ENCODE measurements at regions not wholly inside any gene's neighbourhood (a gene's known extent, or its start where the extent isn't known, plus 50 kb on each side); places are given as distances from the start of the nearest gene placed in this dataset.

DNA sequence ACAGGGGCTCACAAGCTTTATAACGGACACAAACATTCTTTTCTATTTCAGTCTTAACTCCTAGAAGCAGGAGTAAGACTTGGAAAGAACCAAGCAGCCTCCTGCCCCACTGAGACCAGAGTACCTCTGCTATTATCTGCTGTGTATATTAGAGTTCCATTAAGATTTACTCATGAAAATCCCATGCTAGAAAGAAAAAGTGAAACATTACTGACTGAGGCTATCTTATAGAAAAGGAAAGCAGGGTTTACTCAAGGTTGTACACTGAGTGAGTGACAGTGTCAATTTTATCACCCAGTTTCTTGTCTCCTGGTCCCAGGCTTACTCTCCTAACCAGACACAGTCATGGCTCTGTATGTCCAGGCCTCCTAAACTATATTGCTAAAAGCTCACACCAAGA, 97.9 kb upstream of the SOX2 start (continued):
- no peak for TF ChIP-seq POLR2AphosphoS5 (IDR thresholded peaks at IDR 0.05; ENCODE audit: low read depth)
- TF ChIP-seq NANOG (IDR thresholded peaks at IDR 0.05; ENCODE audit: borderline replicate concordance): no peak
- TF ChIP-seq, protein P1, sequence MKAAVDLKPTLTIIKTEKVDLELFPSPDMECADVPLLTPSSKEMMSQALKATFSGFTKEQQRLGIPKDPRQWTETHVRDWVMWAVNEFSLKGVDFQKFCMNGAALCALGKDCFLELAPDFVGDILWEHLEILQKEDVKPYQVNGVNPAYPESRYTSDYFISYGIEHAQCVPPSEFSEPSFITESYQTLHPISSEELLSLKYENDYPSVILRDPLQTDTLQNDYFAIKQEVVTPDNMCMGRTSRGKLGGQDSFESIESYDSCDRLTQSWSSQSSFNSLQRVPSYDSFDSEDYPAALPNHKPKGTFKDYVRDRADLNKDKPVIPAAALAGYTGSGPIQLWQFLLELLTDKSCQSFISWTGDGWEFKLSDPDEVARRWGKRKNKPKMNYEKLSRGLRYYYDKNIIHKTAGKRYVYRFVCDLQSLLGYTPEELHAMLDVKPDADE (IDR thresholded peaks at IDR 0.05): no peak

DNA sequence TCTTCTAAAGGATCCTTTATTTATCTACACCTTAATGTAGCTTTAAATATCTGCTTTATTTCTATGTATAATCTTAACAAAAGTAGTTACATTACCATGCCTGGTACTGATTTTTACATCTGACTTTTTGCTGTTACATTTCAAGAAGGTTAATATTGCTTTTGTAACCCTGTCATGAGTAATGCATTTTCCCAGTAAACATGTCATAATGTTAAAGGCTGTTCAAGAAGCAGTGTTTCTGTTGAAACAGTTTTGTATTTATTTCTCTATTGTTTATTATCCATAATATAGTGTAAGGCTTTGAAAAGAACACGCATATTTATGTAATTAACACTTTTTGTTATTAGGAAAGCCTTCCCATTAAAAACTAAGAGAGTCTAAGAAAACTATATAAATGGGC, 98.5 kb upstream of the SOX2 start:
- no peak overlapping the region for H3K4me3 ChIP-seq

DNA sequence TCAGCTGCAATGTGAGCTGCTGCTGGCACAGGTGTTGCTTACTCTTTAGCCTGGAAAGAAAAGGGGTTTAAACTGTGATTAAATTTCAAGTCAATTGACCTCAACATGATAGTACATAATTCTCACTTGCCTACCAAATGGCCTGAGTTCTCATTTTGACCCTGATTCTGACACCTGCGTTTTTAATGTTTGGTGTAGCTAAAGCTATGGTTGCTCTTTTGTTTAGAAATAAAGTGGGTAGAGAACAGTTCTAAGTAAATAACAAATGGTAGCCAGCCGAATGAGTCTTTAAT, 100.8 kb upstream of the SOX2 start:
- Mint-ChIP-seq H3K27me3 (ENCODE audit: insufficient read depth, low read depth, poor library complexity) (no peaks in the 10 kb centered on the region), H3K9me3 (no peaks in the 10 kb centered on the region), H3K4me1 (peaks cover 32% of the 10 kb centered on the region), H3K4me3 (no peak overlapping the region), H3K36me3 (ENCODE audit: low read depth) (no peaks in the 10 kb centered on the region), H3K27ac (peak overlapping the region; percentile 84)
- no peaks in the 10 kb centered on the region for H3K9me2 ChIP-seq (ENCODE audit: insufficient read depth)
- H2AFZ ChIP-seq: no peak overlapping the region
- H3K27me3 ChIP-seq (ENCODE audit: insufficient read depth): no peaks in the 10 kb centered on the region
- peak overlapping the region; percentile 72 for H3K27ac ChIP-seq (ENCODE audit: low read depth)
- ATAC-seq (peak; percentile 20; the same call in 2 of the 3 replicates), DNase-seq (ENCODE audit: low spot score) (no peak)
- peak overlapping the region; percentile 58 for H3K4me2 ChIP-seq
- H3F3A ChIP-seq (replicated peaks; ENCODE audit: low read depth): no peaks in the 10 kb centered on the region
- TF ChIP-seq ZNF114 (CRISPR knock-in tag; IDR thresholded peaks at IDR 0.05) (no peak), CREB1 (CRISPR knock-in tag; IDR thresholded peaks at IDR 0.05; ENCODE audit: low read depth) (no peak), JUNB (IDR thresholded peaks at IDR 0.05; ENCODE audit: unreplicated experiment) (no peak), STAT1 (IDR thresholded peaks at IDR 0.05; ENCODE audit: unreplicated experiment) (no peak)
- TF ChIP-seq, protein P1 (IDR thresholded peaks at IDR 0.05): no peak
- H3K4me1 ChIP-seq (ENCODE audit: insufficient read depth): peaks cover 40% of the 10 kb centered on the region
- no peak overlapping the region for H3K4me3 ChIP-seq
- H3K79me2 ChIP-seq (replicated peaks; ENCODE audit: insufficient read depth): no peaks in the 10 kb centered on the region
- no peaks in the 10 kb centered on the region for H3K36me3 ChIP-seq (ENCODE audit: insufficient read depth)
- H4K20me1 ChIP-seq (replicated peaks; ENCODE audit: insufficient read depth): no peaks in the 10 kb centered on the region

More for the DNA sequence above, 98.5 kb upstream of the SOX2 start:
- Histone ChIP-seq H3K36me3 (ENCODE audit: insufficient read depth) (no peaks in the 10 kb centered on the region), H3K9me2 (ENCODE audit: insufficient read depth) (no peaks in the 10 kb centered on the region), H3K27me3 (ENCODE audit: insufficient read depth) (no peaks in the 10 kb centered on the region), H3K27ac (ENCODE audit: low read depth) (no peak overlapping the region), H3K79me2 (replicated peaks; ENCODE audit: insufficient read depth) (no peaks in the 10 kb centered on the region), H3K4me2 (no peak overlapping the region), H3K4me1 (ENCODE audit: insufficient read depth) (peaks cover 40% of the 10 kb centered on the region), H3F3A (replicated peaks; ENCODE audit: low read depth) (no peaks in the 10 kb centered on the region), H4K20me1 (replicated peaks; ENCODE audit: insufficient read depth) (no peaks in the 10 kb centered on the region), H2AFZ (no peak overlapping the region)
- peaks cover 39% of the 10 kb centered on the region for H3K4me1 Mint-ChIP-seq
- H3K4me3 Mint-ChIP-seq: no peak overlapping the region
- TF ChIP-seq ZNF114 (CRISPR knock-in tag; IDR thresholded peaks at IDR 0.05) (no peak), STAT1 (IDR thresholded peaks at IDR 0.05; ENCODE audit: unreplicated experiment) (no peak), EZH2phosphoT487 (IDR thresholded peaks at IDR 0.05; ENCODE audit: unreplicated experiment) (no peak), ZNF331 (CRISPR knock-in tag; IDR thresholded peaks at IDR 0.05; ENCODE audit: low read depth) (no peak), NANOG (IDR thresholded peaks at IDR 0.05; ENCODE audit: borderline replicate concordance) (no peak), POLR2AphosphoS5 (IDR thresholded peaks at IDR 0.05; ENCODE audit: low read depth) (no peak)
- TF ChIP-seq, protein P1 (IDR thresholded peaks at IDR 0.05): no peak
- H3K27me3 Mint-ChIP-seq (ENCODE audit: insufficient read depth, low read depth, poor library complexity): no peaks in the 10 kb centered on the region
- H3K9me3 Mint-ChIP-seq: no peaks in the 10 kb centered on the region
- ATAC-seq (no peak), DNase-seq (ENCODE audit: low spot score) (no peak)
- H3K36me3 Mint-ChIP-seq (ENCODE audit: low read depth): no peaks in the 10 kb centered on the region
- no peak overlapping the region for H3K27ac Mint-ChIP-seq

All from GM23338 (cell line).